LNCaP clone FGC (cell line): ENCODE measurements at regions not wholly inside any gene's neighbourhood (a gene's known extent, or its start where the extent isn't known, plus 50 kb on each side); places are given as distances from the start of the nearest gene placed in this dataset.

Experiments used
- DNase-seq: peaks from one replicate; pipeline ENCODE4 v3.0.0-alpha.2; 2011; ENCODE audit warnings: low read depth
- H3K4me3 ChIP-seq: 2 replicates; pipeline ENCODE4 v1.5.1; 2011; ENCODE audit warnings: mild to moderate bottlenecking, low read depth, low read length, control low read depth
- CTCF ChIP-seq: IDR thresholded peaks from 2 replicates; pipeline ENCODE4 v1.5.1; 2012; ENCODE audit warnings: mild to moderate bottlenecking; ENCODE audit not compliant: control insufficient read depth, insufficient read depth; ENCODE audit errors: extremely low read depth

DNA sequence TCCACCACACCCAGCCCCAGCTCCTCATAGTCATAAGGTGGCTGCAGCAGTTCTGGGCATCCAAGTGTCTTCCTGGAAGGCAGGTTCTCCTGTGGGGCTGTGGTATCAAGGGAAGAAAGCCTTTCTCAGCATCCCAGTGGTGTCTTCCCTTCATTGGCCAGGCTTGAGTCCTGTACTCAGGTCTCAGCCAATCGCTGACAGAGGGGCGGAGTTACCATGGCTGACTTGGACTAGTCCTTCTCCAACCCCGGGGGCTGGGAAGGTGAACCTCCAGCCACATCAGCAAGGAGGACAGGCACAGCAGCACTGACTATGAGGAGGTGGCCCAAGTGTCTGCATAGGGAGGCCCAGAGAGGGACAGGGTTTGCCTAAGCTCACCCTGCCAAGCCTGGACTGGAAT lies 64.0 kb upstream of the SLC24A4 start:
- no peak for DNase-seq
- H3K4me3 ChIP-seq: no peak overlapping the region
- no peak for TF ChIP-seq CTCF

DNA sequence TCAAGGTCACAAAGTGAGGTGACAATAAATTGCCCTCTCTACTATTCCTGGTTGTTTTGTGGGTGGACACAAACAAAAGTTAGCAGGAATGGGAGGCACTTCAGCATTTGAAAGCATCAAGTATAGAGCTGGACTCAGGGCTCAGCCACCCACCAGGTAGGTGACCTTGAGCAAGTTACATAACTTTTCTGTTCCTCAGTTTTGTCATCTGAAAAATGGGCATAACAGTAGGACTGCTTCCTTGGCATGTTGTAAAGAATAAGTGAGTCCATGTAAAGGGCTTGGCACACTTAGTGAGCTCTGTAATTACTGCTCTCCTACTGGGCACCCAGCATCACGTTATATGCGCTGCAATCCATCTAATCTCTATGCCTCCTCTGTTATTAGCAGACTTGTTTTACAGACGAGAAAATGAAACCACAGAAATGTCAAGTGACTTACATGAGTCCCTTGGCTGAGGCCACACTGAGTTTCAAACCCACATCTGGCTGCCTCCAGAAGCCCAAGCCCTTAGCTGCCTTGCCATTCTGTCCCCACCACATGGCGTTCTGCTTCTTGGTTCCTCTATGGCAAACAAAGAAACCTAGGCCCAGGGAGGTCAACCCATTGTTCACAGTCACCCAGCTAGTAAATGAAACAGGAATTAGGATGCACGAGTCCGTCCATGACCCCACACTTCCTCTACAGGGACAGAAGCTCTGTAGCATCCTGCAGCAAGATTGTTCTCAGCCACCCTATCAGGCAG lies 63.2 kb upstream of the SLC24A4 start:
- no peak for TF ChIP-seq CTCF
- no peak overlapping the region for H3K4me3 ChIP-seq
- no peak for DNase-seq

DNA sequence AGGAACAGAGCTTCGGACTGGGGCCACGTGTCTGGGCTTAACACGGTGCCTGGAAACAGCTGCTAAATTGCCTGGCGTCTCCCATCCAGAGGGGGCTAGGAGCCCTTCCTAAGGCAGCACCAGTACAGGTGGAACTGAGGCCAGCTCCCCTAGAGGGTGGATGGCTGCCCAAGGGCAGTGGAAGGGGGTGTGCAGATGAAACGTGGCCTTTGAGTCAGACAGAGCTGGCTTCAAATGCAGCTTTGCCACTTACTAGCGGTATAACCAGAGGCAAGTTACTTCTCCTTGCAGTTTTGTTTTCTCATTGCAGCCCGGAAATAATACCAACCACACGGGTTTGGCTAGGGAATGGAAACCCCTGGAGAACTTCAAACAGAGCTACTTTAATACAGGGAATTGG lies 59.3 kb upstream of the SLC24A4 start:
- DNase-seq: no peak
- no peak for TF ChIP-seq CTCF
- H3K4me3 ChIP-seq: no peak overlapping the region

DNA sequence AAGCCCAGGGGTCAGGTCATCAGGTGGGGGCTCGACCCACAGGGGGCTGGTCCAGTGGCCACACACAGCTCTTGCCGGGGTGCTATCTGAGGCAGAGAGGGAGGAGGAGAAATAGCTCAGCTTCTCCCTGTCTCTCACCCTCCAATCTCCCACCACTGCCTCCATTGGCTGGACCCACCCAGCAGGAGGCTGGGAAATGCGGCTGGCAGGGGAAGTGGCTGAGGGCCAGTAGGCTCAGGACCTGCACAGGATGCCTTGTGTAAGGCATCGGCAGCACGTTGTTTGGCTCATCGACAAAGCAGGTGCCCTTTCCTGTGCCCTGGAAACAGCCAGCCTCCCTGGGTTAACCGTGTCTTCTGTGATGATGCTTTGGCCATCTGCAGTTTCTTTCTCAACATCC lies 58.8 kb upstream of the SLC24A4 start:
- H3K4me3 ChIP-seq: no peak overlapping the region
- no peak for DNase-seq
- no peak for TF ChIP-seq CTCF

GRCh38 chr14:92266216-92266615 lies 56.7 kb upstream of the SLC24A4 start:
- no peak overlapping the region for H3K4me3 ChIP-seq
- no peak for DNase-seq
- TF ChIP-seq CTCF: no peak
